Stimulated activated CD8-positive, alpha-beta memory T cell treated with anti-CD3 and anti-CD28 coated beads, Interleukin-4, amount 100 ng/mL, for 24 hours (primary cell): ENCODE measurements at regions not wholly inside any gene's neighbourhood (a gene's known extent, or its start where the extent isn't known, plus 50 kb on each side); places are given as distances from the start of the nearest gene placed in this dataset.
"Not testable (repeated sequence)": the region's sequence is repeated elsewhere in the genome, so short reads cannot be mapped to it uniquely, and the experiment has no call there.

Experiments
- DNase-seq: peaks from one replicate; pipeline ENCODE4 v3.0.0-alpha.2; 2020; ENCODE audit warnings: low read depth

DNA sequence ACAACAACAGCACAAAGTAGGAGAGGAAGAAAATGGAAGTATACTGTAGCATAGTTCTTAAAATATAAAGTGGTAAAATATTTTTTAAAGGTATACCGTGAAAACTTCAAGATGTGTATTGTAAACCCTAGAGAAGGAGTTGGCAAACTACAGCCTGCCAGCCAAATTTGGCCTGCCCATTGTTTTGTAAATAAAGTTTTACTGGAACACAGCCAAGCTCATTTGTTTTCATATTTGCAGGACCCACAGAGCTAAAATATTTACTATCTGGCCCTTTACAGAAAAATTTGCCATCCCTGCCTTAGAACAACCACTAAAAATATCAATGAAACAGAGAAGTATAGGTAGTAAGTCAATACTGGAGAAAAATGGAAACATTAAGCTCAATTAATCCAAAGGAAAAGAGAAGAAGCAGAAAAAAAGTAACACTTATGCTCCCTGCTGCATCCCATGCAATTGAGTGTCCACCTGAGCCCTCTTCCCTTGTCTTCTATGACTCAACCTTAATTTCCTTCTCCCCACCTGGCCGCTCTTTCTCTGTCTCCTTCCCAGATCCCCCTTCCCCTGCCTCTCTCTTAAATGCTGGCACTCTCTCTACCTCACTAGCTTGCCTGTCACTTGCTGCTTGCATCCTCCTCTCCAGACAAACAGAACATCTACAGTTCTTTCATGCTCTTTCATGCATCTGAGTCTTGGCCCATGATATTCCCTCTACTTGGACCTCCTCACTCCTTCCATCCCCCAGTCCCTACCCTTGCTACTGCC lies 50.6 kb upstream of the FER start:
- no peak for DNase-seq

DNA sequence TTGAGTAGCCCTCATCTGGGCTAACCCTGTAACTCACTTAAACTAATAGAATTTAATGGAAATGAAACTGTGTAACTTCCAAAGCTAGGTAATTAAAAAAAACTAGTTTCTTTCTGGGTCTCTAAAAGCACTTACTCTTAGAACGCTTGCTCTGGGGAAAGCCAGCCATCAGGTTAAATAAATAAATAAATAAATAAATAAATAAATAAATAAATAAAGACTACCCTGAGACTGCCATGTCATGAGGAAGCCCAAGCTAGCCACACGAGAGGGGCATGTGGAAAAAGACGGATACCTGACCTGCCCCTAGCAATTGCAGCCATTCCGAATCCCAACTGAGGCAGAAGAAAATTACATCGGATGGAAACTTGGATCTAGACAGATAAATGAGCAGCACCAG lies 51.3 kb upstream of the FER start:
- no peak for DNase-seq

DNA sequence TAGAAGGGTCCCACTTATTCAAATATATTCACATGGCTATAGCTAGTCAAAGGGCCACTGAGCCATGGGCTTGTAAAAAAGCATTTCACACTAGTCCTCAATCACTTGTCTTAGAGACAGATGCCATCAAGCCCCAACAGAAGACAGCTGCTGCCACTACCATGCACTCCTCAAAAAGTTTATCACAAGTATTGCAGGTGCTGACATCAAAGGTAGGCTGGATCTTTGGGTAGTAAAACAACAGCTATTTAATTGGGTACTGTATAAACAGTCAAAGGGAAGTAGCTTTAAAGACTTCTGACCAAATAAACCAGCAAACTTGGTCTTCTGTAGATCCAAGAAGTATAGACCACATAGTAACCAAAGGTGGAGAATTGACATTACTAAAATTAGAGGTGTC lies 59.2 kb upstream of the FER start:
- no peak for DNase-seq

DNA sequence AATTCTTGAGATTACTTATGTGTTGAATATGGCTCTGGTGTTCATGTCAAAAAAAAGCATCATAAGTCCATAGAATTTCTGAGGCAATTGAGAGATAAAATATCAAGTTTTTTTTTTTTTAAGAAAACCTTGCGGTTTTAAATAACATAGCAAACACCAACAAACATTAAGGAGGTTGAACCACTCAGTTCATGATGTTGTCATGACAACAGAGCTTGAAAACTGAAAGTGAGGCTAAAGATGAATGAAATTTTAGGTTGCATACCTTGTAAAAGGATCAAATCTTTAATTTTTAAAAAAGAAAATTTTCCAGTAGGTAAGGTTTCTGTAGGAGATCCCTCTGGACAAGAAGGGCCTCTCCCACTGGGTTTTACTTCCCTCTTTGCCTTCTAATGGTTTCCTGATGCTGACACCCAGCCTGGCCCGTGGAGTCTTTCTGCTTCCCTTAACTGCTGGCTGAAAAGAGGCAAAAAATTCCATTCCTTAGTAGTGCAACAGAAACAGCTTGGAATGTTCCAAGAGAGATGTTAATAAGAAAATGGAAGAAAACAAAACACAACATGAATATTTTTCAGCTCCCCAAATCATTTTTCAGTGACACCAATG lies 60.0 kb upstream of the FER start:
- DNase-seq = no peak

DNA sequence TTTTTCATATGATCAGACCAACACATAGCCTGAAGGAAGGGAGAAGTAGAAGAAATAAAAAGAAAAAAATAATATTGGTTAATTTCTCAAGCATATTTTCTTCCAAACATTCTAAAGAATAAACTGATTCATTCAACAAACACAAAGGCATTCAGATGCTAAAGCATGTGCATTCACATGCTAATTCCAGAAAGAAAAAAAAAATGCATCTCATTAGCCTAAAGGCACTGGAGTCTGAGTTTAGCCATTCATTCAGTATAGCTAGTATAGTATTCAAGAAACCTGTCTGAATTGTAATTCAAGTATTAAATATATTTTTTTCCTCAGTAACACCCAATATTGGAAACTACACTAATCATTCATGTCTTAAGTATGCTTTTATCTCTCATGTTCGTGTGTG lies 61.0 kb upstream of the FER start:
- DNase-seq = no peak

DNA sequence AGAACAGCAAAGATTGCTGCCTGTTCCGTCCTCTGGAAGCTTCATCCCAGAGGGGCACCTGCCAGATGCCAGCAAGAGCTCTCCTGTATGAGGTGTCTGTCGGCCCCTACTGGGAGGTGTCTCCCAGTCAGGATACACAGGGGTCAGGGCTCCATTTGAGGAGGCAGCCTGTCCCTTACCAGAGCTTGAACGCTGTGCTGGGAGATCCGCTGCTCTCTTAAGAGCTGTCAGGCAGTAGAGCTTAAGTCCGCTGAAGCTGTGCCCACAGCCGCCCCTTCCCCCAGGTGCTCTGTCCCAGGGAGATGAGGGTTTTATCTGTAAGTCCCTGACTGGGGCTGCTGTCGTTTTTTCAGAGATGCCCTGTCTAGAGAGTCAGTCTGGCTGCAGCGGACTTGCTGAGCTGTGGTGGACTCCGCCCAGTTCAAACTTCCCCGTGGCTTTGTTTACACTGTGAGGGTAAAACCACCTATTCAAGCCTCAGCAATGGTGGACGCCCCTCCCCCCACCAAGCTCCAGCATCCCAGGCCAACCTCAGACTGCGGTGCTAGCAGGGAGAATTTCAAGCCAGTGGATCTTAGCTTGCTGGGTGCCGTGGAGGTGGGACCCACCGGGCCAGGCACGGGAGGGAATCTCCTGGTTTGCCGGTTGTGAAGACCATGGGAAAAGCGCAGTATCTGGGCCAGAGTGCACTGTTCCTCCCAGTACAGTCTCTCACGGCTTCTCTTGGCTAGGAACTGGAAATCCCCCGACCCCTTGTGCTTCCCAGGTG lies 62.1 kb upstream of the FER start:
- not testable (repeated sequence) for DNase-seq

DNA sequence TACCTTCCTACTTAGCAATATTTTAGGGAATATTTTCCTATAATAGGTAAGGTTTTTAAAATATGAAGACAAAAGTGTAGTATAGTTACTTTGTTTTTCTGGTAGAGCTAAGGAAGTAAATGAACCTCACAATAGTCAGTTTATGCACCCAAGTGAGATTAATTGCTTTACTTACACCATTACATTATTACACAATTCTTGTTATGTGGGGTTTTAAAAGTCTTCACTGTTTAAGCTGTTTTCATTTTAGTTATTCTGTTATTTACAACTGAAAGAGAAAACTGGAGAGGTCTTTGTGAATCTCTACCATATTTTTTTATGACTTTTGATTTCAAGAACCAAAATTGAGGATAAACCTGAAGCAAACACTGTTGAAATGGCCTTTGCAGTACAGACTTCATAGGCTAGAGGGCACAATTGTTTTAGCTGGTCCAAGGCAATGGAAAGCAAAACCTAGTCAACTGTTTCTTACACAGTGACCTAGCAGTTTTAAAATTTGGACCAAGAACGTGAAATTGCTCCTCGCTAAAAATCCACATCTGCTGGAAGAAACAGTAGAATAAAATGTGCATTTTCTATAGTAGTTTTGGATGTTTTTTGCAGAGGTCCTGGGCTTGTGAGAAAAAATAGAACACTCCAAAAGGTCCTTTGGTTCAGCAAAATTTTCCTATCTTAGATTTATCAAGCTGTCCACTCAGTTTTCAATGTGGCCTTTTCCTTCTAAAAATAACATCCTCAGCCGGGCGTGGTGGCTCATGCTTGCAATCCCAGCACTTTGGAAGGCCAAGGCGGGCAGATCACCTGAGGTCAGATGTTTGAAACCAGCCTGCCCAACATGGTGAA lies 66.4 kb upstream of the FER start:
- DNase-seq = no peak

DNA sequence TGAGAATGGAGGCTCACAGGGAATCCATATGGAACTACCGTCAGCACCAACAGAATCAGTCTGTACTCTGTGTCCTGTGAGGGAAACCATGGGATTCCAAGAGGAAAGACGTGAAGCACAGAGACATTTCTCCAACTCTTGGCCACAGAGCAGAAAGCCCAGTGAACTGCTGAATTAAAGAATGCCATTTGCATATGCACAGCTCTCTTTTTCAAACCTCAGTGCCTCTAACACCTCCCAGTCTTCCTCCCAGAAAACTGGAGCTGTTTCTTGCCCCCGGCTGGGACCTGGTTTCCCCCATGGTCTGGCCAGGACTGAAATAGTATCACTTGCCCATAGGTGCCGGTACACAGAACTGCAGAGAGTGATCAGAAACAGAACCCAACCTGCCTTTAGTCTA lies 69.6 kb upstream of the FER start:
- no peak for DNase-seq

DNA sequence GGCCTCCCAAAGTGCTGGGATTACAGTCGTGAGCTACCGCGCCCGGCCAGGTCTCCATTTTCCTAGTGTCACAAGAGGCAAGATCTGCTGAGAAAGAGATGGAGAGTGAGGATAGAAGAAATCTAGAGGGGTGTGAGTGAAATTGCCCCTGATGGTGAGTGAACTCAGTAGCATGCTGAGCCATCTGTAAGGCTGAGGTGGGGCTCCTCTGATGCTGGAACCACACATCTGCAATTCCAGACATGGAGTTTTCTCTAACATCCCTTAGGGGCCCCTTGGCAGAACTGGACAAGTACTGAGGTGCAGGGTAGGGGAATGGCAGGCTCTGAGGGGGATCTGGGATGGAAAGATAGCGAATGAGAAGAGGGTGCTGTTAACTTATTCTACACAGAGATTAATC lies 72.0 kb upstream of the FER start:
- DNase-seq = no peak

DNA sequence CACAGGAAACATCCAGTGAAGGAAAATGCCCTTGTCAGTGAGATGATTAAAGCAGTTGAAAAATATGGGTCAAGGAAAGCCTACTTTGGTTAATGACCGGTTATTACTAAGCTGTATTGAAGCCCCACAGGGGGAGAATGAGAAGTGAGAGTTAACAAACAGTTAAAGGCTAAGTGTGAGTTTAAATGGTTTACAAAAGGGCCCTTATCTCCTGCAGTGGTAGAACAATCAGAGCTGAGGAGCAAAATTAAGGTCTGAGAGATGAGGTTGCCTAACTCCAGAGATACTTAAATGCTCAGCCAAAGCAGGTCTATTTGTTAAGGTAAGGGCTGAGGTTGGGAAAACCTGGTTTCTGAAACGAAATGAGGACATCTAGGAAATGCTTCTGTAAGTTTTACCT lies 75.1 kb upstream of the FER start:
- DNase-seq = no peak

DNA sequence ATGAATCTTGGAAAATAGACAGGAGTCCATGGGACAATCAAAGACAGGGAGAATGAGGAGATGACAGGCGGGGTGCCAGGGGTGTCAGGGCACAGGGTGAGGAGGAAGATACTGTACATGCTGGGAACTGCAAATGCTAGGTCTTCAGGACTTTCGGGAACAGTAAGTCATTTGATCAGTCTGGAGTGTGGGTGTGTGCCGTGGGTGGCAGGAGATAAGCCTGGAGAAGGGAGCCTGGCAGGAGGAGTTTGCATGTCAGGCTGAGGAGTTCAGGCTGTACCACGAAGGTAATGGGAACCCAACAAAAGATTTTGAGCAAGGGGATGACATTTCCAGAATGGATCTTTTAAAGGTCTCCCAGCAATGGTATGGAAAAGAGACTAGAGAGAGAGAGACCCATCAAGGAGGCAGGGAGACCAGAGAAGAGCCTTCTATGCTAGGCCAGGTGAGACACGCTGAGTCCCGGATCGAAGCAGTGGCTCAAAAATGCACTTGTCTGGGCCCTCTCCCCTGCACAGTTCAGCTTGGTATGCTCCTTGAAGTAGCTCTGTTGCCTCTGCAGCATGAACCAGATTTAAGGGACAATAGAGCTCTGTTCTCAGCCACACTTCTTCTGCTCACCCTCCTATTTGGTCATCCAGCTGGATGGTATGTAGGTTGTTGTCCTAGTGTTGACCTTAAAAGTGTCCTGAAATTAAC lies 77.0 kb upstream of the FER start:
- no peak for DNase-seq

DNA sequence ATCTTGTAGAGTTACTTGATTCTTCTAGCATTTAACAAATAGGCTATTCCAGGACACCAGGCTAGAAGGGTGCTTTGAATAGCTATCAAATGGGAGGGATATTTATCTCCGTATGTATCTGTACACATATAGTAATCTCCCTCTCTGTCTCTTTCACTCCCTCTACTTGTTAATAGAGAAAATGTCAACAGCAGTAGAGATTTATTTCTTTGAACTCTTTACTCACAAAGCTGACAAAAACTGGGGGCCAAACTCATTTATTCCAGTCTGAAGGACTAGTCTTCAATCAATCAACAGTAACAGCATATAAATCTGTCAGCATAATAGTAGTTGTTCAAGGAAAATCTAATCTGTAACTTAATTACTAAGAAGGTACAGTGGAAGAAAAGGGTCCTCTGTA lies 78.2 kb upstream of the FER start:
- no peak for DNase-seq

DNA sequence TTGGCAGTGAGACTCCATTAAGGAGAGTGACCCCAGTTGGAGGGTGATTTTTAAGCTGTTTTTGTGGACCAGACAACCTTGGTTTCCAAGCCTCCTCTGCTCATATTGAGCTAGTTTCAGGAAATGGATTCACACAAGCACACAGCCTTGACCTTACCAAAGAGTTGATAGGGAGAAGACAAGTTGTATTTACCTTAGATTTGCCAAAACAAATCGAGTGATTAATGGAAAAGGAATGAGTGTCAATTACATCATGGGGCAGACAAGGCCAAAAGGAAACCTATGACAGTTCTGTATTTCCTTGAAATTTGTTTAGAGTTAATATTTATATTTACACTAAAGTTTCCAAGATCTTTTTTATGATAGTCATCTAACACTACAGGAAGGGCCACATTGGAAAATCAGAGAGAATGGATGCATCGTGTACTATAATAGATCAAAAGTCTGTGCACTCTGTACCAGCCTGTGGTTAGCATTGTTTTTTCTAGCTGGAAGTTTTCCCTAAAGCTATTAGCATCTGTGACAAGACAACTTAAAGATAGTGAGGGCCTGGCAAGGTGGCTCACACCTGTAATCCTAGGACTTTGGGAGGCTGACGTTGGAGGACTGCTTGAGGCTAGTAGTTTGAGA lies 86.0 kb upstream of the FER start:
- no peak for DNase-seq

DNA sequence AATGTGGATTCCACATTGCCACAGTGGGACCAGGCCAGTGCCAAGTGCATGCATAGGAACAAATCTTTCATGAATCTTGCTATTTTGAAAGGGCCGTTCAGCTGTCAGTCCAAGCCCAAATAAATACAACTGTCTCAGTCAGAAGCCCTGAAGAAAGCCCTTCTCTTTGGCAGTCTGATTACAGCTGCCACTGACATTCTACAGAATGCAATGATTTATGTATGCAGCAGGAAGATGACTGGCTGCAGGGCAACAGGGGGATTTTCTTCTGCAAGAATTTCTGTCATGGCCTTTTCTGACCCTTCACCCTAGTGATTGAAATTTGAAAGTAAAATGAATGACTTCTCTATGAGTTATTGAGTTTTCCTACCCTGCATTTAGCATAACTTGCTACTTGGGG lies 86.7 kb upstream of the FER start:
- DNase-seq = no peak

DNA sequence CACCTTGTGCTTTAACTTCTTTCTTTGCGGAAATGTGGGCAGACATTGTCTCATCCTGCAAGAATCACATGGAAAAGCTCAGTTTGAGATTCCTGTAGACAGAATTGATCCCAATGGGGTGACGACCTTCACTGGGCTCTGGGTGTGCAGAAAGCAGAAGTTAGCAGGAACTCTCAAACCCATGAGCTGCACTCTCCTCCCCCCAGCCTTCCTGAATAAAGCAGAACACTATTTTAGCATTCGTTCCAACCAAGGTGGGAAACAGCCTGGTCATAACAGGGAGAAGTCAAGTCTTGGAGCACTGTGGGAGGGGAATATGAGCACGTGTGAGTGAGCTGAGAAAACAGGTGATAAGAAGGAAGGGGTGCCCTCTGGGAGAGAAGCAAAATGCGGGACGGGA lies 87.4 kb upstream of the FER start:
- no peak for DNase-seq

DNA sequence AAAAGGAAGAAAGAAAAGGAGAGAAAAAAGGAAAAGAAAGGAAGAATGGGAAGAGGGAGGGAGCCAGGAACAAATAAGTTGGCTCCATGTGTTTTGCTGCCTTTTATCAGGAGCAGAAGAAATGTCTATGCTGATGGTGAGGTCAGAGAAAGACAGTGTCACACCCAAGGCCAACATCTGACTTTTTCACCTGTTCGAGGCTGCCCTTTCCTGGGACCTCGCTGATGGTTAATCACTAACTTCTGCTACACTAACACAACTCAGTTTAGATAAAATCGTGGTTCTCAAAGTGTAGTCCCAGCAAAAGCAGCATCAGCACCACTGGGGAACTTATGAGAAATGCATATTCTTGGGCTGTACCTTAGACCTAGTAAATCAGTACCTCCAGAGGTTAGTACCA lies 88.2 kb upstream of the FER start:
- DNase-seq = no peak

DNA sequence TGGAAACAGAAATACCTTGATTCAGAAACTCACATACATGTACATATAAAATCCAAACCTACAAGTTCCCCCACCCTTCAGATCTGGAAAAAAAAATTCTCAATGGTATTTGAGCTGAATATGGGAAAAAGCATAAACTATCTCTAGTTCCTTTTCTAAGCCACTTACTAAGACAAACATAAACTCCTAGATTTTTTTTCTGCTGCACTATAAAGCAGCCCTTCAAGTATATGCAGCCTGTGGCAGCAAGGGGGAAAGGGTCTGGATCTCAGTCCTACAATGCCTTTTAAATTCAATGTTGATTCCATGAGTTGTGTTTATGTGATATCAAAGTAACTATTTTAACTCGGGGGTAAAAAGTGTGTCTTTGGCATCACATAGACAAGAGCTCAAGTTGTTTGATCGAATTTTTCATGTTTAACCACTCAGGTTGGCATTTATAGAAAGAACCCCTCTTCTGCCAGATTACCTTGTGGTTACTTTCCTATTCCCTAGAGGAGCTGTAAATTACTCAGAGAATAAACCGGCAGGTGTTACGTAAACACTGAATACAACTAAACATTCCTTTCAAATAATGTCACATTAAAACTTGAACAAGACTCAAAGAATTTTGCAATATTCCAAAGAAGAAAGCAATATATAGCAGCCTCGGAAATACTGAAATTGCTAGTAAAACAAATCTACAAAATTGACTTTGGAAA lies 91.8 kb upstream of the FER start:
- no peak for DNase-seq

DNA sequence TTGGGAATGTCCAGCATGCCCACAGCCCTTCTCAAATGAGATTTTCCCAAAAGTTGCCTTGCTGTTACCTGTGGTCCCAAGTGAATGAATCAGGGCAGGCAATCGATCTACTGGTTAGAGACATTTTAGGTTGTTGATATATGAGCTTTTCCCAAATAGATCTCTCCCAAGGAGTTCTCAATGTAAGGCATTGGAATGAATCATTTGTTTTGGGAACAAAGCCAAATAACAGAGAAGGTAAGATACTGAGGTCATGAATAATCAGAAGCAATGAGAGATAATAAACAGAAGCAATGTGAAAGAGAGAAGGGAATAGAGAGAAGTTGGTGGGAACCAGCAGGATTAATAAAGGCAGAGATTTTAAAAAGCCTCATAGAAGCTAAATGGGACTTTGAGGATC lies 93.6 kb upstream of the FER start:
- no peak for DNase-seq

DNA sequence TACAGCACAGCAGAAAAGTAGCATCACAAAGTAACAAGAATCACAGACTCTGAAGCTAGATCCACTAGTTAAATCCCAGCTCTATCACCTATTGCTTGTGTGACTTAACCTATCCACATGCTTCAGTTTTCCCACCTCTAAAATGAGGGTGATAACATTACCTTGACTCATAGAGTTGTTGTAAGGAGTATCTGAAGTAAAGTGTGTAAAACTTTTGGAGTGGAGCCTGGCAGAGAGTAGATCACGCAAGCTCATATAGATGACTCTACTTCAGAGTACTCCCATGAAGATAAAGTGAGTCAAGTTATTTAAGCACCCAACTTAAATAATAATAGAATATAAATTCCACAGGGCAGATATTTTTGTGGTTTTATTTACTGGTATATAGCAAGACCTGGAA lies 94.5 kb upstream of the FER start:
- DNase-seq = no peak

DNA sequence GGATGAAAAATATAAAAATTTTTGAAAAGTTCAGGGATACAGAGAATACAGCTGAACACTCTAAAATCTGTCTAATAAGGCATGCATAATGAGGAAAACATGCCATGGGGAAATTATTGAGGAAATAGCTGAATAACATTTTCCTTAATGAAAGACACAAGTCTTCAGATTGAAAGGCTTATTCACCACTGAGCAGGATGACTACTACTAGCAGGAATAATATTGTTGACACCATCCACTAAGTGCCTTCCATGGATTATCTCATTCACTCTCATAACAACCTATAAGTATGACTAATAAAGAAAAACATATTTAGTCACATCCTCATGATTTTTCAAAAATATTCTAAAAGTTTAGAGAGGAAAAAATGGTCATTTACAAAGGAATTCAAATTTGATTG lies 96.7 kb upstream of the FER start:
- DNase-seq = no peak

DNA sequence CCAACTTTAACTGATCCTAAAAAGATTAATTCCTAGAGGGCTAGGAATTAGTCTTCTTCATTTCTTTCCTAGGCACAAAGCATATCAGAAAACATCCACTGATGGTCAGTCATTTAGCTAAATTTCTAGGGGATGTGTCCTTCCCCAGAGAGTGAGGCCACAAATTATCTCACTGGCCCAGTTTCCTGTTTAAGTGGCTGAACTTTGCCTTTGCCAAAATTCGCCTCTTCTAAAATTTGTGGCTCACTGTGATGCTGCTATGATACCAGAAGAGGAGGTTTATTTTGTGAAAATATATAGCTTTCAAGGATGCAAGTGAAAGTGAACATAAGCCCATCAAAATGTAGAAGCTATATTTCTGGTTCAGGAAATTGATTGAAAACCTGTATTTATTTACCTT lies 98.1 kb upstream of the FER start:
- DNase-seq = no peak
